ENCODE measurements at regions not wholly inside any gene's neighbourhood (a gene's known extent, or its start where the extent isn't known, plus 50 kb on each side); places are given as distances from the start of the nearest gene placed in this dataset.
A peak's percentile ranks its signal among the peaks of the same experiment; 100 is the strongest.

- no peak overlapping the region for H3K27ac Mint-ChIP-seq
- H3K27me3 Mint-ChIP-seq = no peaks in the 10 kb centered on the region
- DNase-seq (ENCODE audit: low spot score, unreplicated experiment) = no peak
- H3K36me3 Mint-ChIP-seq (ENCODE audit: insufficient read depth) = no peaks in the 10 kb centered on the region
- H3K4me1 Mint-ChIP-seq (ENCODE audit: low read depth) = peaks cover 24% of the 10 kb centered on the region
- no peak overlapping the region for H3K4me3 Mint-ChIP-seq (ENCODE audit: low read depth)
- peaks cover 3% of the 10 kb centered on the region for H3K9me3 Mint-ChIP-seq (ENCODE audit: low read depth)
- TF ChIP-seq CTCF (IDR thresholded peaks at IDR 0.05; ENCODE audit: unreplicated experiment) = no peak
These were observed 160.2 kb downstream of the TOX3 start for GRCh38 chr16:52386694-52387093.

GRCh38 chr16:52384378-52384777 lies 162.6 kb downstream of the TOX3 start:
- no peak for TF ChIP-seq CTCF (IDR thresholded peaks at IDR 0.05; ENCODE audit: unreplicated experiment)
- Mint-ChIP-seq H3K9me3 (ENCODE audit: low read depth) (peaks cover 2% of the 10 kb centered on the region), H3K4me3 (ENCODE audit: low read depth) (no peak overlapping the region), H3K27me3 (no peaks in the 10 kb centered on the region), H3K4me1 (ENCODE audit: low read depth) (peaks cover 25% of the 10 kb centered on the region), H3K27ac (no peak overlapping the region), H3K36me3 (ENCODE audit: insufficient read depth) (no peaks in the 10 kb centered on the region)
- DNase-seq (ENCODE audit: low spot score, unreplicated experiment) = no peak

GRCh38 chr16:52383640-52384292 lies 163.2 kb downstream of the TOX3 start:
- Mint-ChIP-seq H3K36me3 (ENCODE audit: insufficient read depth) (no peaks in the 10 kb centered on the region), H3K27me3 (no peaks in the 10 kb centered on the region), H3K4me3 (ENCODE audit: low read depth) (no peak overlapping the region), H3K9me3 (ENCODE audit: low read depth) (no peaks in the 10 kb centered on the region), H3K27ac (no peak overlapping the region), H3K4me1 (ENCODE audit: low read depth) (peaks cover 23% of the 10 kb centered on the region)
- TF ChIP-seq CTCF (IDR thresholded peaks at IDR 0.05; ENCODE audit: unreplicated experiment) = no peak
- no peak for DNase-seq (ENCODE audit: low spot score, unreplicated experiment)

- Mint-ChIP-seq H3K36me3 (ENCODE audit: insufficient read depth) (no peaks in the 10 kb centered on the region), H3K4me1 (ENCODE audit: low read depth) (peaks cover 23% of the 10 kb centered on the region), H3K27ac (peak overlapping the region; percentile 14), H3K4me3 (ENCODE audit: low read depth) (no peak overlapping the region), H3K27me3 (no peaks in the 10 kb centered on the region), H3K9me3 (ENCODE audit: low read depth) (no peaks in the 10 kb centered on the region)
- TF ChIP-seq CTCF (IDR thresholded peaks at IDR 0.05; ENCODE audit: unreplicated experiment) = no peak
- DNase-seq (ENCODE audit: low spot score, unreplicated experiment) = no peak
These were observed 163.8 kb downstream of the TOX3 start for GRCh38 chr16:52383119-52383518.

- H3K9me3 Mint-ChIP-seq (ENCODE audit: low read depth) = no peaks in the 10 kb centered on the region
- peaks cover 21% of the 10 kb centered on the region for H3K4me1 Mint-ChIP-seq (ENCODE audit: low read depth)
- H3K4me3 Mint-ChIP-seq (ENCODE audit: low read depth) = no peak overlapping the region
- no peak for TF ChIP-seq CTCF (IDR thresholded peaks at IDR 0.05; ENCODE audit: unreplicated experiment)
- no peaks in the 10 kb centered on the region for H3K36me3 Mint-ChIP-seq (ENCODE audit: insufficient read depth)
- no peaks in the 10 kb centered on the region for H3K27me3 Mint-ChIP-seq
- H3K27ac Mint-ChIP-seq = no peak overlapping the region
- DNase-seq (ENCODE audit: low spot score, unreplicated experiment) = no peak
These were observed 167.4 kb downstream of the TOX3 start for GRCh38 chr16:52379551-52379950.
